ENCODE measurements at regions not wholly inside any gene's neighbourhood (a gene's known extent, or its start where the extent isn't known, plus 50 kb on each side); places are given as distances from the start of the nearest gene placed in this dataset.

GRCh38 chr6:139611327-139612134, 237.1 kb upstream of the CITED2 start (continued):
- TF ChIP-seq CC2D1A (IDR thresholded peaks at IDR 0.05) (0 out of 2 replicates have a peak, but pooled peaks have one; percentile 20), DACH1 (IDR thresholded peaks at IDR 0.05; ENCODE audit: partially characterized antibody) (peak; percentile 64), DPF2 (IDR thresholded peaks at IDR 0.05) (peak; percentile 79), CBX5 (IDR thresholded peaks at IDR 0.05; ENCODE audit: borderline replicate concordance, low read depth) (no peak), KLF16 (IDR thresholded peaks at IDR 0.05) (peak; percentile 56; the same call in 1 of the 2 replicates), RCOR1 (IDR thresholded peaks at IDR 0.05; ENCODE audit: borderline replicate concordance in 1 of 2, low read depth in 2 of 2, low read length in 2 of 2) (0 out of 4 replicates have a peak, but pooled peaks of 1 of the 2 experiments have one; percentile 31), HNRNPK (IDR thresholded peaks at IDR 0.05; ENCODE audit: low read depth, low read length, poor library complexity, severe bottlenecking) (no peak), HDGF (IDR thresholded peaks at IDR 0.05) (no peak), CBFA2T3 (IDR thresholded peaks at IDR 0.05) (peak; percentile 77), HMGN3 (IDR thresholded peaks at IDR 0.05; ENCODE audit: borderline replicate concordance, extremely low read depth, insufficient read length, low read depth, low read length) (no peak), EP300 (IDR thresholded peaks at IDR 0.05; ENCODE audit: low read length) (peak; percentile 86), TRIM24 (IDR thresholded peaks at IDR 0.05) (0 out of 4 replicates have a peak, but pooled peaks of 1 of the 2 experiments have one; percentile 7), CTBP1 (IDR thresholded peaks at IDR 0.05; ENCODE audit: borderline replicate concordance) (0 out of 2 replicates have a peak, but pooled peaks have one; percentile 16), JUND (IDR thresholded peaks at IDR 0.05; ENCODE audit: borderline replicate concordance, low read depth, low read length) (peak; percentile 40; the same call in 1 of the 2 replicates), JUND (tag; IDR thresholded peaks at IDR 0.05; ENCODE audit: borderline replicate concordance, low read depth, low read length) (no peak), STAT5A (IDR thresholded peaks at IDR 0.05; ENCODE audit: borderline replicate concordance, low read length) (0 out of 2 replicates have a peak, but pooled peaks have one; percentile 32), PYGO2 (tag; IDR thresholded peaks at IDR 0.05) (0 out of 2 replicates have a peak, but pooled peaks have one; percentile 63), SRSF1 (IDR thresholded peaks at IDR 0.05; ENCODE audit: low read depth, low read length) (no peak), L3MBTL2 (IDR thresholded peaks at IDR 0.05) (peak; percentile 57; the same call in 1 of the 2 replicates), CBFA2T2 (conservative IDR thresholded peaks at IDR 0.05) (peak; percentile 59), HDAC3 (IDR thresholded peaks at IDR 0.05; ENCODE audit: borderline replicate concordance, partially characterized antibody) (peak; percentile 38), ELF1 (tag; IDR thresholded peaks at IDR 0.05) (no peak), MTA2 (IDR thresholded peaks at IDR 0.05; ENCODE audit: low read depth) (peak; percentile 68), TEAD1 (CRISPR knock-in tag; IDR thresholded peaks at IDR 0.05) (0 out of 4 replicates have a peak, but pooled peaks of 1 of the 2 experiments have one; percentile 5), NCOR1 (IDR thresholded peaks at IDR 0.05) (peak; percentile 63), NRF1 (conservative IDR thresholded peaks at IDR 0.05 in 1 of 2, IDR thresholded peaks at IDR 0.05 in 1 of 2) (no peak), ZC3H8 (IDR thresholded peaks at IDR 0.05) (no peak), ZNF584 (CRISPR knock-in tag; IDR thresholded peaks at IDR 0.05; ENCODE audit: low read depth) (no peak), FOSL1 (tag; conservative IDR thresholded peaks at IDR 0.05) (peak; percentile 60), TAL1 (IDR thresholded peaks at IDR 0.05) (peak; percentile 84), ADNP (tag; IDR thresholded peaks at IDR 0.05) (peak; percentile 59), CREB3L1 (IDR thresholded peaks at IDR 0.05; ENCODE audit: borderline replicate concordance, low read depth) (peak; percentile 29; the same call in 1 of the 2 replicates)

Measured in K562 (cell line).